ENCODE measurements at regions not wholly inside any gene's neighbourhood (a gene's known extent, or its start where the extent isn't known, plus 50 kb on each side); places are given as distances from the start of the nearest gene placed in this dataset.

GRCh38 chr3:73695841-73696240 is 71.1 kb upstream of the PDZRN3 start:
- peak; percentile 70 for DNase-seq (ENCODE audit: low read depth)

- peak; percentile 24 for DNase-seq (ENCODE audit: low read depth)
These were observed 70.4 kb upstream of the PDZRN3 start for GRCh38 chr3:73694983-73695757.

GRCh38 chr3:73687106-73688004 is 62.6 kb upstream of the PDZRN3 start:
- peak; percentile 43 for DNase-seq (ENCODE audit: low read depth)

GRCh38 chr3:73685061-73685460 is 60.3 kb upstream of the PDZRN3 start:
- DNase-seq (ENCODE audit: low read depth), result no peak

- DNase-seq (ENCODE audit: low read depth), result no peak
These were observed 59.0 kb upstream of the PDZRN3 start for GRCh38 chr3:73683706-73684105.

GRCh38 chr3:73681610-73682009 is 56.9 kb upstream of the PDZRN3 start:
- peak; percentile 21 for DNase-seq (ENCODE audit: low read depth)

GRCh38 chr3:73681198-73681597 is 56.5 kb upstream of the PDZRN3 start:
- no peak for DNase-seq (ENCODE audit: low read depth)

- no peak for DNase-seq (ENCODE audit: low read depth)
These were observed 55.8 kb upstream of the PDZRN3 start for GRCh38 chr3:73680391-73681095.

GRCh38 chr3:73677336-73678024 is 52.7 kb upstream of the PDZRN3 start:
- no peak for DNase-seq (ENCODE audit: low read depth)

Measured in fibroblast of gingiva (primary cell).